ENCODE measurements at regions not wholly inside any gene's neighbourhood (a gene's known extent, or its start where the extent isn't known, plus 50 kb on each side); places are given as distances from the start of the nearest gene placed in this dataset.

- TF ChIP-seq CTCF (IDR thresholded peaks at IDR 0.05) (no peak), POLR2A (IDR thresholded peaks at IDR 0.05) (no peak)
Measured at GRCh38 chr1:195065437-195065836, 1542.8 kb downstream of the KCNT2 start.
